GM12878 (cell line): ENCODE measurements at regions not wholly inside any gene's neighbourhood (a gene's known extent, or its start where the extent isn't known, plus 50 kb on each side); places are given as distances from the start of the nearest gene placed in this dataset.

Experiments used
- ATAC-seq: fragments of 200-7000 bp; cut with Tn5 transposase; 3 replicates; pipeline ENCODE4 v1.9.1; 2020; ENCODE audit warnings: mild to moderate bottlenecking, moderate library complexity
- BruUV-seq: library from RNA; stranded (reverse); fragments of 400-500 nt; replicated peaks from 2 replicates; lab custom pipeline; 2021; lab: Mats Ljungman, UMichigan
- CTCF ChIA-PET: fragments of 300-600 bp; sonication (Branson Sonifier 250); formaldehyde crosslinking; extraction: SDS; loops from one replicate; lab custom pipeline; 2021; ENCODE audit warnings: inconsistent platforms; lab: Yijun Ruan, JAX
- POLR2A ChIA-PET: fragments of 350-600 bp; formaldehyde crosslinking; extraction: SDS; loops from one replicate; lab custom pipeline; 2021; ENCODE audit warnings: inconsistent platforms; lab: Charles Lee
- RAD21 ChIA-PET: fragments of 300-600 bp; sonication (Branson Sonifier 250); formaldehyde crosslinking; loops from one replicate; lab custom pipeline; 2023; ENCODE audit warnings: antibody characterized with exemption; ENCODE audit not compliant: unreplicated experiment; lab: Charles Lee
- SMC1A ChIA-PET: fragments of 300-600 bp; sonication (Branson Sonifier 250); formaldehyde crosslinking; loops from one replicate; lab custom pipeline; 2023; ENCODE audit not compliant: unreplicated experiment, uncharacterized antibody; lab: Charles Lee
- DNase-seq: peaks from one replicate; pipeline ENCODE4 v3.0.0-alpha.2; 2011; ENCODE audit warnings: low read depth, low spot score
- FAIRE-seq: peaks from 3 replicates; lab custom pipeline; 2011; peaks lifted over from hg19 to GRCh38; lab: Jason Lieb, UNC
- H2AFZ ChIP-seq: 2 replicates; pipeline ENCODE4 v1.6.0; 2011; ENCODE audit warnings: low read depth, low read length, control low read depth; ENCODE audit not compliant: control insufficient read depth
- H3K27ac ChIP-seq: 2 replicates; pipeline ENCODE4 v1.5.1; 2011; ENCODE audit warnings: control low read depth; ENCODE audit not compliant: control insufficient read depth, insufficient read depth
- H3K27me3 ChIP-seq, 2 experiments: replicated peaks in 1 of 2; 2 replicates each; pipeline versions ENCODE4 v1.6.0 to v1.6.1; 2011; ENCODE audit warnings: low read length in 1 of 2; ENCODE audit not compliant: control insufficient read depth in 2 of 2, insufficient read depth in 2 of 2
- H3K36me3 ChIP-seq, 2 experiments: 2 replicates each; pipeline ENCODE4 v1.5.1; 2011; ENCODE audit warnings: low read length in 1 of 2; ENCODE audit not compliant: control insufficient read depth in 2 of 2, insufficient read depth in 2 of 2
- H3K4me1 ChIP-seq: 2 replicates; pipeline ENCODE4 v1.6.1; 2011; ENCODE audit warnings: mild to moderate bottlenecking, low read length, moderate library complexity, mixed read lengths; ENCODE audit not compliant: control insufficient read depth, insufficient read depth
- H3K4me2 ChIP-seq: 2 replicates; pipeline ENCODE4 v1.6.0; 2011; ENCODE audit warnings: control low read depth; ENCODE audit not compliant: control insufficient read depth, insufficient read depth
- H3K4me3 ChIP-seq: fragments of 200-600 bp; sonication (generic); 2 replicates; pipeline ENCODE4 v1.5.1; 2016
- H3K79me2 ChIP-seq: 2 replicates; pipeline ENCODE4 v1.6.0; 2011; ENCODE audit warnings: low read length; ENCODE audit not compliant: control insufficient read depth, insufficient read depth
- H3K9ac ChIP-seq: 2 replicates; pipeline ENCODE4 v1.8.0; 2011; ENCODE audit warnings: low read length, control low read depth, mixed read lengths; ENCODE audit not compliant: control insufficient read depth, insufficient read depth
- H3K9me3 ChIP-seq: replicated peaks from 3 replicates; pipeline ENCODE4 v1.5.1; 2011; ENCODE audit warnings: mild to moderate bottlenecking, low read length; ENCODE audit not compliant: control insufficient read depth, insufficient read depth
- H4K20me1 ChIP-seq: 2 replicates; pipeline ENCODE4 v1.6.0; 2011; ENCODE audit not compliant: control insufficient read depth, insufficient read depth
- PML ChIP-seq: IDR thresholded peaks from 2 replicates; pipeline ENCODE4 v1.6.1; 2012; ENCODE audit warnings: low read length, inconsistent platforms
- SMAD5 ChIP-seq: IDR thresholded peaks from 2 replicates; pipeline ENCODE4 v1.6.1; 2016; ENCODE audit warnings: antibody characterized with exemption, low read depth
- TCF7 ChIP-seq: IDR thresholded peaks from 2 replicates; pipeline ENCODE4 v1.6.1; 2014; ENCODE audit warnings: antibody characterized with exemption, borderline replicate concordance
- WGBS: methylation state at CpG from one replicate; pipeline ENCODE4 v1.1.6; 2016; ENCODE audit warnings: low lambda C conversion rate; ENCODE audit not compliant: insufficient replicate concordance, insufficient coverage; ENCODE audit errors: missing lambda C conversion rate; 5-methylcytosine and 5-hydroxymethylcytosine counted together
- in situ Hi-C: fragments of 300-500 bp; cut with MboI; formaldehyde crosslinking; loops from 9 replicates; pipeline ENCODE4 v1.14.3; 2018; ENCODE audit warnings: mixed read lengths
- intact Hi-C: fragments of 100-400 bp; cut with micrococcal nuclease; formaldehyde crosslinking; loops from one replicate; pipeline ENCODE4 v1.14.2; 2022; ENCODE audit not compliant: unreplicated experiment
- TF ChIP-seq, protein P1 (sequence below): IDR thresholded peaks from 2 replicates; pipeline ENCODE4 v1.6.1; 2011; ENCODE audit warnings: borderline replicate concordance, low read depth, mild to moderate bottlenecking, moderate library complexity, mixed read lengths, low read length; ENCODE audit not compliant: insufficient read depth; ENCODE audit errors: extremely low read length
- TF ChIP-seq, protein P2 (sequence below): fragments of 450-650 bp; IDR thresholded peaks from 2 replicates; pipeline ENCODE4 v1.6.1; 2014; ENCODE audit warnings: mild to moderate bottlenecking

DNA sequence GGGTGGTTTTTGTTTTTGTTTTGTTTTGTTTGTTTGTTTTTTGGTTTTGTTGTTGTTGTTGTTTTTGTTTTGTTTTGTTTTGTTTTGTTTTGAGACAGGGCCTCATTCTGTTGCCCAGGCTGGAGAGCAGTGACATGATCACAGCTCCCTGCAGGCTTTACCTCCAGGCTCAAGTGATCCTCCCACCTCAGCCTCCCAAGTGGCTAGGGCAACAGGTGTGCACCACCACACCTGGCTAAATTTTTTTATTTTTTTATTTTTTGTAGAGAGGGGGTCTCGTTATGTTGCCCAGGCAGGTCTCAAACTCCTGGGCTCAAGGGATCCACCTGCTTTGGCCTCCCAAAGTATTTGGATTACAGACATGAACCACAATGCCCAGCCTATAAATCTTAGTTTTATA is 115.9 kb upstream of the NFE2L3 start:
- no peak overlapping the region for H3K4me2 ChIP-seq
- no peaks in the 10 kb centered on the region for H3K36me3 ChIP-seq
- no peak for DNase-seq
- H4K20me1 ChIP-seq = no peaks in the 10 kb centered on the region
- TF ChIP-seq SMAD5 = no peak
- TF ChIP-seq, protein P1, sequence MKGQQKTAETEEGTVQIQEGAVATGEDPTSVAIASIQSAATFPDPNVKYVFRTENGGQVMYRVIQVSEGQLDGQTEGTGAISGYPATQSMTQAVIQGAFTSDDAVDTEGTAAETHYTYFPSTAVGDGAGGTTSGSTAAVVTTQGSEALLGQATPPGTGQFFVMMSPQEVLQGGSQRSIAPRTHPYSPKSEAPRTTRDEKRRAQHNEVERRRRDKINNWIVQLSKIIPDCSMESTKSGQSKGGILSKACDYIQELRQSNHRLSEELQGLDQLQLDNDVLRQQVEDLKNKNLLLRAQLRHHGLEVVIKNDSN = no peak
- TF ChIP-seq, protein P2, sequence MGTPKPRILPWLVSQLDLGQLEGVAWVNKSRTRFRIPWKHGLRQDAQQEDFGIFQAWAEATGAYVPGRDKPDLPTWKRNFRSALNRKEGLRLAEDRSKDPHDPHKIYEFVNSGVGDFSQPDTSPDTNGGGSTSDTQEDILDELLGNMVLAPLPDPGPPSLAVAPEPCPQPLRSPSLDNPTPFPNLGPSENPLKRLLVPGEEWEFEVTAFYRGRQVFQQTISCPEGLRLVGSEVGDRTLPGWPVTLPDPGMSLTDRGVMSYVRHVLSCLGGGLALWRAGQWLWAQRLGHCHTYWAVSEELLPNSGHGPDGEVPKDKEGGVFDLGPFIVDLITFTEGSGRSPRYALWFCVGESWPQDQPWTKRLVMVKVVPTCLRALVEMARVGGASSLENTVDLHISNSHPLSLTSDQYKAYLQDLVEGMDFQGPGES = no peak
- no peak for TF ChIP-seq PML
- no peak for TF ChIP-seq TCF7
- no peak overlapping the region for H2AFZ ChIP-seq
- H3K9me3 ChIP-seq = no peaks in the 10 kb centered on the region
- BruUV-seq = no TSS peak
- H3K4me3 ChIP-seq = no peak overlapping the region
- no peak for FAIRE-seq
- ChIA-PET RAD21 (no interaction called here), POLR2A (no interaction called here), CTCF (no interaction called here), SMC1A (no interaction called here)
- intact Hi-C loops = no loop called here
- ATAC-seq = no peak
- H3K4me1 ChIP-seq = no peaks in the 10 kb centered on the region
- no peak overlapping the region for H3K9ac ChIP-seq
- no peak overlapping the region for H3K27ac ChIP-seq
- WGBS = 24% methylated on average over 1 of the region's 1 CpG
- H3K27me3 ChIP-seq = peaks cover 3 to 9% of the 10 kb centered on the region in 2 experiments
- no peaks in the 10 kb centered on the region for H3K79me2 ChIP-seq
- in situ Hi-C loops = no loop called here
